ENCODE measurements at regions not wholly inside any gene's neighbourhood (a gene's known extent, or its start where the extent isn't known, plus 50 kb on each side); places are given as distances from the start of the nearest gene placed in this dataset.

DNA sequence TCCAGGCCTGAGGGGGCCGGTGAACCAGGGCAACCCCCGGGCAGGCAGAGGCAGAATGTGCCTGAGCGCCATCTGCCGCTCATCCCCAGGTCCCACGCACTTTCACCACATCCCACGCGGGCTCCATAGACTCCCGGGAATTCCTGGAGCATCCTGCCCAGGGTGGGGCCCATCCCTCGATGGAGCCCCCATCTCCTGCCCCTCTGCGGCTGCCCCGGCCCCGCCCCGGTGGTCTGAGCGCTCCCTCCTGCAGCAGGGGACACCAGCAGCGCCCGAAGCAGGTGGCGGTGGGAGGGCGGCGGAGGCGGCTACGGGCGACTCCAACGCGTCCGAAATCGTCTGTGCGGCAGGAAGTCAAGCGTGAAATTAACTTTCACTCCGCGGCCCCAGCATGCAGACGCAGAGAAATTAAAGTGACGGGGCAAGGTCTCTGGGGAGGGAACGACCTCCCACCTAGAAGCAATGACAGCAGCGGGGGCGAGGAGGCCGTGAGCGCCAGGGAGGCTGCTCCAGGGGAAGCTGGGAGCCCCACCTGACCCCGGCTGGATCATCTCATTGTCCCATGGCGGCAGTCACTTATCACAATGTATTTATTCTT lies 122.2 kb downstream of the NCOR2 start:
- TF ChIP-seq SP1 (IDR thresholded peaks at IDR 0.05), result no peak
- TF ChIP-seq L3MBTL2 (conservative IDR thresholded peaks at IDR 0.05), result no peak
- no peak for TF ChIP-seq FOXK2 (IDR thresholded peaks at IDR 0.05)
- no peak for TF ChIP-seq NFRKB (IDR thresholded peaks at IDR 0.05)
- TF ChIP-seq BHLHE40 (IDR thresholded peaks at IDR 0.05; ENCODE audit: borderline replicate concordance), result no peak
- TF ChIP-seq ELF4 (IDR thresholded peaks at IDR 0.05), result no peak
- no peak for TF ChIP-seq FOXM1 (IDR thresholded peaks at IDR 0.05; ENCODE audit: borderline replicate concordance)
- TF ChIP-seq SUZ12 (IDR thresholded peaks at IDR 0.05), result no peak
- TF ChIP-seq LEF1 (IDR thresholded peaks at IDR 0.05; ENCODE audit: borderline replicate concordance), result no peak
- no peak for TF ChIP-seq HDGF (IDR thresholded peaks at IDR 0.05; ENCODE audit: borderline replicate concordance)
- no peak for TF ChIP-seq ZNF384 (IDR thresholded peaks at IDR 0.05)
